Hepatocyte (in vitro differentiated cells): ENCODE measurements at regions not wholly inside any gene's neighbourhood (a gene's known extent, or its start where the extent isn't known, plus 50 kb on each side); places are given as distances from the start of the nearest gene placed in this dataset.

Experiments used
- DNase-seq: peaks from one replicate; pipeline ENCODE4 v3.0.0-alpha.2; 2016; ENCODE audit warnings: low spot score
- H2AFZ ChIP-seq: fragments of 200-600 bp; sonication (generic); 2 replicates; pipeline ENCODE4 v1.6.0; 2016; ENCODE audit warnings: antibody characterized with exemption, mild to moderate bottlenecking
- H3K27ac ChIP-seq: fragments of 200-600 bp; sonication (generic); 2 replicates; pipeline ENCODE4 v1.5.1; 2016; ENCODE audit warnings: mild to moderate bottlenecking
- H3K27me3 ChIP-seq: fragments of 200-600 bp; sonication (generic); 2 replicates; pipeline ENCODE4 v1.6.1; 2016
- H3K36me3 ChIP-seq: fragments of 200-600 bp; sonication (generic); replicated peaks from 2 replicates; pipeline ENCODE4 v1.5.1; 2016; ENCODE audit warnings: low read depth; ENCODE audit not compliant: insufficient read depth
- H3K4me1 ChIP-seq: fragments of 200-600 bp; sonication (generic); 2 replicates; pipeline ENCODE4 v1.5.1; 2016; ENCODE audit warnings: mild to moderate bottlenecking, moderate library complexity; ENCODE audit not compliant: insufficient read depth
- H3K4me2 ChIP-seq: fragments of 200-600 bp; sonication (generic); 2 replicates; pipeline ENCODE4 v1.6.0; 2016
- H3K4me3 ChIP-seq: fragments of 200-600 bp; sonication (generic); 2 replicates; pipeline ENCODE4 v1.5.1; 2016; ENCODE audit warnings: mild to moderate bottlenecking
- H3K79me2 ChIP-seq: fragments of 200-600 bp; sonication (generic); 2 replicates; pipeline ENCODE4 v1.6.0; 2017; ENCODE audit warnings: mild to moderate bottlenecking
- H3K9me2 ChIP-seq: fragments of 200-600 bp; sonication (generic); replicated peaks from 2 replicates; pipeline ENCODE4 v1.6.0; 2017; ENCODE audit warnings: mild to moderate bottlenecking; ENCODE audit not compliant: insufficient read depth
- H3K9me3 ChIP-seq: fragments of 200-600 bp; sonication (generic); 2 replicates; pipeline ENCODE4 v1.5.1; 2016; ENCODE audit warnings: low read depth, mild to moderate bottlenecking
- H4K20me1 ChIP-seq: fragments of 200-600 bp; sonication (generic); 2 replicates; pipeline ENCODE4 v1.6.0; 2016; ENCODE audit warnings: mild to moderate bottlenecking; ENCODE audit not compliant: insufficient read depth, poor library complexity, severe bottlenecking
- EZH2 ChIP-seq: fragments of 200-600 bp; sonication (generic); IDR thresholded peaks from 2 replicates; pipeline ENCODE4 v1.6.1; 2016; ENCODE audit warnings: antibody characterized with exemption, mild to moderate bottlenecking, borderline replicate concordance
- EZH2phosphoT487 ChIP-seq: fragments of 200-600 bp; sonication (generic); IDR thresholded peaks from one replicate; pipeline ENCODE4 v1.6.1; 2018; ENCODE audit warnings: antibody characterized with exemption, mild to moderate bottlenecking, low read depth, moderate library complexity; ENCODE audit not compliant: unreplicated experiment, severe bottlenecking
- WGBS: methylation state at CpG from one replicate; pipeline ENCODE4 v1.1.6; 2016; ENCODE audit warnings: low lambda C conversion rate; ENCODE audit errors: missing lambda C conversion rate; 5-methylcytosine and 5-hydroxymethylcytosine counted together
- TF ChIP-seq, protein P1 (sequence below): fragments of 200-600 bp; sonication (generic); IDR thresholded peaks from 2 replicates; pipeline ENCODE4 v1.5.1; 2016; ENCODE audit warnings: antibody characterized with exemption, mild to moderate bottlenecking; ENCODE audit not compliant: poor library complexity

GRCh38 chr6:49332781-49333180 lies 130.3 kb downstream of the MMUT start:
- Histone ChIP-seq H2AFZ (no peak overlapping the region), H4K20me1 (no peaks in the 10 kb centered on the region), H3K9me2 (no peaks in the 10 kb centered on the region), H3K9me3 (no peaks in the 10 kb centered on the region), H3K27me3 (no peaks in the 10 kb centered on the region), H3K4me3 (no peak overlapping the region), H3K4me2 (no peak overlapping the region), H3K27ac (no peak overlapping the region), H3K36me3 (no peaks in the 10 kb centered on the region), H3K4me1 (no peaks in the 10 kb centered on the region), H3K79me2 (no peaks in the 10 kb centered on the region)
- no peak for DNase-seq
- WGBS = 77% methylated on average over 1 of the region's 1 CpG
- TF ChIP-seq EZH2 = no peak
- TF ChIP-seq EZH2phosphoT487 = no peak
- TF ChIP-seq, protein P1, sequence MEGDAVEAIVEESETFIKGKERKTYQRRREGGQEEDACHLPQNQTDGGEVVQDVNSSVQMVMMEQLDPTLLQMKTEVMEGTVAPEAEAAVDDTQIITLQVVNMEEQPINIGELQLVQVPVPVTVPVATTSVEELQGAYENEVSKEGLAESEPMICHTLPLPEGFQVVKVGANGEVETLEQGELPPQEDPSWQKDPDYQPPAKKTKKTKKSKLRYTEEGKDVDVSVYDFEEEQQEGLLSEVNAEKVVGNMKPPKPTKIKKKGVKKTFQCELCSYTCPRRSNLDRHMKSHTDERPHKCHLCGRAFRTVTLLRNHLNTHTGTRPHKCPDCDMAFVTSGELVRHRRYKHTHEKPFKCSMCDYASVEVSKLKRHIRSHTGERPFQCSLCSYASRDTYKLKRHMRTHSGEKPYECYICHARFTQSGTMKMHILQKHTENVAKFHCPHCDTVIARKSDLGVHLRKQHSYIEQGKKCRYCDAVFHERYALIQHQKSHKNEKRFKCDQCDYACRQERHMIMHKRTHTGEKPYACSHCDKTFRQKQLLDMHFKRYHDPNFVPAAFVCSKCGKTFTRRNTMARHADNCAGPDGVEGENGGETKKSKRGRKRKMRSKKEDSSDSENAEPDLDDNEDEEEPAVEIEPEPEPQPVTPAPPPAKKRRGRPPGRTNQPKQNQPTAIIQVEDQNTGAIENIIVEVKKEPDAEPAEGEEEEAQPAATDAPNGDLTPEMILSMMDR = no peak

DNA sequence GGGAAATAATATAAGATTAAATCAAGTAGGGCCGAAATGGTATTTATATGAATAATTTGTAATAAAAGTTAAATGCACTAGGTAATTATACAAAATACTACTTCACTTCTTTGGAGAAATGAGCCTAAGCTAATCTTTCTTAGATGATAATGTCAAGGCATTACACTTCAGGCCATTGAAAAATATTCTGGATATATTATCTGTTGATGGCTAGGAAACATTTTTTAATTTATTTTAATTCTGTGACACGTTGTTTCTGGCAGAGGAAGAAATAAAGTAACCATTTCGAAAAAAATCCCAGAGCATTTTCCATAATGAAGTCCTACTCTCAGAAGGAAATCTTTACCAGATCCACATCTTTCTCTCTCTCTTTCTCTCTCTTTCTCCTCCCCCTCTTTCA lies 133.9 kb downstream of the MMUT start:
- TF ChIP-seq EZH2 = no peak
- TF ChIP-seq, protein P1 = no peak
- TF ChIP-seq EZH2phosphoT487 = no peak
- Histone ChIP-seq H3K9me3 (no peaks in the 10 kb centered on the region), H3K27me3 (no peaks in the 10 kb centered on the region), H2AFZ (no peak overlapping the region), H3K36me3 (no peaks in the 10 kb centered on the region), H3K4me2 (no peak overlapping the region), H3K4me1 (no peaks in the 10 kb centered on the region), H3K9me2 (no peaks in the 10 kb centered on the region), H3K27ac (no peak overlapping the region), H3K79me2 (no peaks in the 10 kb centered on the region), H3K4me3 (no peak overlapping the region), H4K20me1 (no peaks in the 10 kb centered on the region)
- 78% methylated on average over 3 of the region's 3 CpGs for WGBS
- DNase-seq = no peak

DNA sequence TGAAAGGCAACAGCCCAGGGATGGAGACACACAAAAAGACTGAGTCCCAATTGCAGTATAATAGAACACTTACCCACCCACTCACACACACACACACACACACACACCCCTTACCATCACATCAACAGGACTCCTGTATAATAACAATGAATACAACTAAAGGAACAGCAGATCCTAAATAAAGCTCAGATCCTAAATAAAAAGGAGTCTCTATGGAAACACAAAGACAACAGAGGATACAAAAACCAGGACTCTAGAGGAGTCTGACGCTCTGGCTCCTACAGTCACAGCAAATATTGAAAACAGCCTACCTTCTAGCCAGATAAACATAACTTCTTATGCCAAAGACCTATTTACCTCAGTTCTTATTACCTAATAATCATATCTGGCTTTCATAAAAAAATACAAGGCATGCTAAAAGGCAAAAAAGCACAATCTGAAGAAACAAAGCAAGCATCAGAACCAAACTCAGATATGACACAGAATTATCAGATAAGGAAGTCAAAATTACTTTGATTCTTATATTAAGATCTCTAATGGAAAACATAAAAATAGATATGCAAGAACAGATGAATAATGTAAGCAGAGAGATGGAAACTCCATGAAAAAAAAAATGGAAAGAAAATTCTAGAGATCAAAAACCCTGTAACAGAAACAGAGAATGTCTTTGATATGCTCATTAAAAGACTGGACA lies 134.9 kb downstream of the MMUT start:
- no peak overlapping the region for H3K4me3 ChIP-seq
- no peak for DNase-seq
- no peaks in the 10 kb centered on the region for H3K36me3 ChIP-seq
- H3K27me3 ChIP-seq = no peaks in the 10 kb centered on the region
- H3K9me3 ChIP-seq = no peaks in the 10 kb centered on the region
- H4K20me1 ChIP-seq = no peaks in the 10 kb centered on the region
- H3K4me1 ChIP-seq = no peaks in the 10 kb centered on the region
- no peak overlapping the region for H3K4me2 ChIP-seq
- H3K9me2 ChIP-seq = no peaks in the 10 kb centered on the region
- TF ChIP-seq, protein P1 = no peak
- TF ChIP-seq EZH2phosphoT487 (no peak), EZH2 (no peak)
- H3K27ac ChIP-seq = no peak overlapping the region
- no peaks in the 10 kb centered on the region for H3K79me2 ChIP-seq
- H2AFZ ChIP-seq = no peak overlapping the region
- WGBS = 52% methylated on average over 1 of the region's 1 CpG
